ENCODE measurements at regions not wholly inside any gene's neighbourhood (a gene's known extent, or its start where the extent isn't known, plus 50 kb on each side); places are given as distances from the start of the nearest gene placed in this dataset.

DNA sequence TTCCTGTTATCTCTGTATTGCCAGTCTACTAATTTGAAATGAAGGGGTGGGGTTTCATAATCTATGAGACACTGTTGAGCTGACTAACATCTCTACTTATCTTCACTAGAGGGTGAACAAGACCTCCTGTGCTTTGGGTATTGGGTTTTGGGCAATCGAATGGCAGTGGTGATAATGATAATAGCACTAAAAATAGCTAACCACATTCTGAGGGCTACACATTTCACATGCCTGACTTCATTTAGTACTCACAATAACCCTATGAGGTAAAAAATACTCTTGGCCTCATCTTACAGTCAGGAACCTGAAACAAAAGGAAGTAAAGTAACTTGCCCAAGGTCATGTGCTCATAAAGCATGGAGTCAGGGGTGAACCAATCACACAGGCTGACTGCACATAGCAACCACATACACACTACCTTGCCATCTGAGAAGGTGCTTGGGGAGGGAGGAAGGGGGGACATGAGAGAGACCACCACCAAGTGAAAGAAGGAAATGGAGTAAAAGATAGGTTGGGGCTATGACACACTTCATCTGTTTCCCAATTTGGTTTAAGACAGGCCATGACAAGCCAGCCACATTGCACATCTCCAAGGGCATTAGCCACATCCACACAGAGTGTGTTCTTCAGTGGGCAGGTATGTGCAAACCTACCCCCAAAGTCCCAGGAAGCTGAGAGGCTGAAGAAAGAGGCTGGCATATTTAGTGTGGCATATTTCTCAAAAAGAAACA, 387.6 kb upstream of the DDI1 start:
- H3K36me3 Mint-ChIP-seq: no peaks in the 10 kb centered on the region
- H3K9me3 Mint-ChIP-seq: peaks cover 3% of the 10 kb centered on the region
- H3K27me3 Mint-ChIP-seq: peaks cover 0 to 3% of the 10 kb centered on the region in 2 donors
- DNase-seq (ENCODE audit: low spot score) (no peak), ATAC-seq (no peak)
- H3K27ac Mint-ChIP-seq: no peak overlapping the region
- H3K4me1 Mint-ChIP-seq (ENCODE audit: low read depth in 2 of 2): no peaks in the 10 kb centered on the region
- H3K4me3 Mint-ChIP-seq: no peak overlapping the region

DNA sequence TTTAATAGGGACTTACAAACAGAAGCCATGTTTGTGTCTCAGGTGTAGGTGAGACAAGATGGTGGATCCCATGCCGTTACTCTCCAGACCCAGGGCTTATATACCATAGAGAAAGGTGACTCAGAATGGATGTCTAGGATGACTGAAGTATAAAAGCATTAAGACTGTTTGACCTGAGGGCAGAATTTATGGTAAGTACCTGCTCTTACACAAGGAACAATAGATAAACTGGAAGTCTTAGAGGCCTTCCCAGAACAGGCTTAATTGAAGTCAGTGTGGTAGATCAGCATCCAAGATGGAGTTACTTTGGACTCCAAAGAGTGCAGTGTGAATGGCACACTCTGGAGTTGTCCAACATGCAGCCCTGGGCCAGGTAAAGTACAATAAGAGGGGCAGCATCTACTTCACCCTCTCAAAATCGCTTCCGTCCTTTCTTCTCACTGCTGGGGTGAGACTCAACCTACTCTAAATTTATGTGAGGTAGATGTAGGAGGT, 387.0 kb upstream of the DDI1 start:
- no peak overlapping the region for H3K27ac Mint-ChIP-seq
- peaks cover 3% of the 10 kb centered on the region for H3K9me3 Mint-ChIP-seq
- H3K36me3 Mint-ChIP-seq: no peaks in the 10 kb centered on the region
- DNase-seq (ENCODE audit: low spot score) (no peak), ATAC-seq (no peak)
- no peaks in the 10 kb centered on the region for H3K4me1 Mint-ChIP-seq (ENCODE audit: low read depth in 2 of 2)
- H3K27me3 Mint-ChIP-seq: peaks cover 0 to 3% of the 10 kb centered on the region in 2 donors
- H3K4me3 Mint-ChIP-seq: no peak overlapping the region

DNA sequence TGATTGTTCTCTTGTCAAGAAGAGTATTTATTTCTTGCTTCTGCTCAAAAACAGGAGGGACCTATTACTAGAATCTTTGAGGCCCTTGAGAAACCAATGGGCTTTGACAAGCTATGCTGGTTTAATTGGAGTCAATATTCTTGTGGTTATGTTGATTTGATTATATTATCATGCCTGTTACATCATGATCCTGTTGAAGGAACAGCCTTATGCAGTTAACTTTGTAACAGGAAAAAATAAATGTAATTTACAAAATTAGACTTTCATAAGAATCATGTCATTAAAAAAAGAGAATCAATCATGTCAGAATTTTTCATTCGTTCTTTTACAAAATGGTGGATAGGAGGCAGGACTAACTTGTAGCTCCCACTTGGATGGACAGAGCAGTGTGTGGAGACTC, 386.1 kb upstream of the DDI1 start:
- DNase-seq (ENCODE audit: low spot score): no peak
- Mint-ChIP-seq H3K9me3 (peaks cover 3% of the 10 kb centered on the region), H3K4me1 (ENCODE audit: low read depth in 2 of 2) (no peaks in the 10 kb centered on the region), H3K27ac (no peak overlapping the region), H3K27me3 (peaks cover 0 to 3% of the 10 kb centered on the region in 2 donors), H3K36me3 (no peaks in the 10 kb centered on the region), H3K4me3 (no peak overlapping the region)
- ATAC-seq: no peak

DNA sequence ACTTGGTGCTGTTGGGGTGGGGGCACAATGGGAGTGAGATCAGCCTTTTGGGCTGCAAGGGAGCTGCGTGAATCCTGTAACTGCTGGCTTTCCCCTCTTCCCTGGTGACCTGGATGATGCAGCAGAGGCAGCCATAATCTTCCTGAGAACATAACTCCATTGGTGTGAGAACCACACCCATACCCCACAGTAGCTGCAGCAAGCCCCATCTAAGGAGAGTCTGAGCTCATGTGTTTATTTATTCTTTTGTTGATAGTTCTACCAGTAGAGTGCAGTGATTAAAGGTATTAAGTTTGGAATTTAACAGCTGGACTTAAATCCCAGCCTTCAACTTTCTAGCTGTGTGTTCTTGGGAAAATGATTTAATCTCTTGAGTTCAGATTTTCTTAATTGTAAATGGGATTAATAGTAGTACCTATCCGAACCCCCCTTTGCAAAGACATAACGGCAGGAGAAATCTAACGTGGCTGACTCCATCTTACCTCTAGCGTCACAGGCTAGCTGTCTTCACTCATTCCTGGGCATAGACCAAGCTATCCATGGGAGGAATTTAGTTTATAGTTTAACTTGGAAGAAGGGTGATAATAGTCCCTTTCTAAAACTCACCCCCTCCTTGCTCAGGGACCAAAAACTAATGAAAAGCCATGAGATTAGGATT, 385.0 kb upstream of the DDI1 start:
- Mint-ChIP-seq H3K9me3 (peaks cover 3% of the 10 kb centered on the region), H3K36me3 (no peaks in the 10 kb centered on the region), H3K27ac (no peak overlapping the region), H3K4me1 (ENCODE audit: low read depth in 2 of 2) (no peaks in the 10 kb centered on the region), H3K27me3 (peaks cover 0 to 3% of the 10 kb centered on the region in 2 donors), H3K4me3 (no peak overlapping the region)
- ATAC-seq (no peak), DNase-seq (ENCODE audit: low spot score) (no peak)

DNA sequence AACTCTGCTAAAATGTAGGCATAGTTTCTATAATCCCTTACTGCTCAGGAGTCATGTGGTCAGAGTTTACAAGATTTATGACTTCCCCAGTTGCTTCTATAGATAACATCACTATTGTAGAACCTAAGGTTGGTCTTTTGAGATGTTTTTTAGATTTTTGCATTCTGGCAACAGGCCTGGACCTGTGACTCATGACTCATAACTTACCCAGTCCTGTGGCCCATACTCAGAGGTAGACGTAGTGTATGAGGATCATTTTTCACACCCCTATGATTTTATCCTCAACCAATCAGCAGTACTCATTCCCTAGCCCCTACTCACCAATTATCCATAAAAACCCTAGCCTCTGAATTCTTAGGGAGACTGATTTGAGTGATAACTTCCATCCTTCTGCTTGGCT, 384.4 kb upstream of the DDI1 start:
- Mint-ChIP-seq H3K27me3 (peaks cover 0 to 3% of the 10 kb centered on the region in 2 donors), H3K4me1 (ENCODE audit: low read depth in 2 of 2) (no peaks in the 10 kb centered on the region), H3K36me3 (no peaks in the 10 kb centered on the region), H3K27ac (no peak overlapping the region), H3K4me3 (no peak overlapping the region), H3K9me3 (peaks cover 3% of the 10 kb centered on the region)
- DNase-seq (ENCODE audit: low spot score): no peak
- no peak for ATAC-seq

DNA sequence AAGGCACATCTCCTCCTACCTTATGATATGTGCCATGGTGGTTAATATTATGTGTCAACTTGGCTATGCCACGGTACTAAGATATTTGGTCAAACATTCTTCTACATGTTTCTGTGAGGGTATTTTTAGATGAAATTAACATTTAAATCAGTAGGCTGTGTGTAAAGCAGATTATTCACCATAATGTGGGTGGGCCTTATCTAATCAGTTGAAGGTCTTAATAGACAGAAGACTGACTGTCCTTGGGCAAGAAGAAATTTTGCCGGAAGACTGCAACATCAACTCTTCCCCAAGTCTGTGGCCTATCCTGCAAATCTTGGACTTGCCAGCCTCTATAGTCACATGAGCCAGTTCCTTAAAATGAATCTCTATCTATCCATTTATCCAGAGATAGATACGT, 380.1 kb upstream of the DDI1 start:
- no peaks in the 10 kb centered on the region for H3K36me3 Mint-ChIP-seq
- no peaks in the 10 kb centered on the region for H3K9me3 Mint-ChIP-seq
- ATAC-seq (no peak), DNase-seq (ENCODE audit: low spot score) (no peak)
- peaks cover 0 to 3% of the 10 kb centered on the region in 2 donors for H3K27me3 Mint-ChIP-seq
- no peak overlapping the region for H3K27ac Mint-ChIP-seq
- no peak overlapping the region for H3K4me3 Mint-ChIP-seq
- H3K4me1 Mint-ChIP-seq (ENCODE audit: low read depth in 2 of 2): no peaks in the 10 kb centered on the region

DNA sequence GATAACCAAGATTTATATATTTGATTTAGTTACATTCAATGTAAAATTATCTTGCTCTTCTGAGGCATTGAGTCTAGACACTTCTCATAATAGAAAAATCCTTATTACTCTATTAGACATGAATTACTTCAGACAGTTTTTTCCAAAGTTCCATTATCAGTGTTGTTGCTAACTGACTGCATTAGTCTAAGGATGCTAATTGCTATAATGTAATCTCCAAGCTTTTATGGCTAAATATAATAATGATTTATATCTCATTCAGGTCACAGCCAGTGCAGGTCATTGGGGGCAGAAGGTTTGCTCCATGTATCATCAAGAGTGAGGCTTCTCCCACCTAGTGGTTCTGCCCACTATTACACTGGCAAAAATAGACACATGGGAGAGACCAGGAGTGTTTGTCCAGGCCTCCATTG, 377.2 kb upstream of the DDI1 start:
- Mint-ChIP-seq H3K4me1 (ENCODE audit: low read depth in 2 of 2) (peaks cover 0 to 4% of the 10 kb centered on the region in 2 donors), H3K4me3 (no peak overlapping the region), H3K27ac (no peak overlapping the region)

DNA sequence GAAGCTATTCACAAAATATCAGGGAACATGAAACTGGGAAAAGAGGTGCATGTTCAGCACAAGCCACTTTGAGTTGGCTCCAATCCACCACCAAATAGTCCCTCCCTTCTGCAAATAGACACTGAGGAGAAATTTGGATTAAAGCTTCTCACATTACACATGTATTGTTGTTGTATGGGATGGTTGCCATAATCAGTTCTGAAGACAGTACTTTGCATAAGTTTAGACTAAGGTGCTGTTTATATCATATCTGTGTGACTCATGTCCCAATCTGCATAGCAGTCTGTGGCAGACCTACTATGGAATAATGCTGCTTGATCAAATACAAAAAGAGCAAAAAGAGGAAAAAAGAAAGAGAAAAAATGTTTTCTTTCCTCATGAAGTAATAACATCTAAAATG, 376.7 kb upstream of the DDI1 start:
- H3K9me3 Mint-ChIP-seq: no peaks in the 10 kb centered on the region
- H3K36me3 Mint-ChIP-seq: no peaks in the 10 kb centered on the region
- H3K27ac Mint-ChIP-seq: no peak overlapping the region
- no peaks in the 10 kb centered on the region for H3K27me3 Mint-ChIP-seq
- no peak overlapping the region for H3K4me3 Mint-ChIP-seq
- peaks cover 0 to 4% of the 10 kb centered on the region in 2 donors for H3K4me1 Mint-ChIP-seq (ENCODE audit: low read depth in 2 of 2)
- ATAC-seq (no peak), DNase-seq (ENCODE audit: low spot score) (no peak)

More for the DNA sequence above, 377.2 kb upstream of the DDI1 start:
- no peaks in the 10 kb centered on the region for H3K9me3 Mint-ChIP-seq
- DNase-seq (ENCODE audit: low spot score) (no peak), ATAC-seq (no peak)
- no peaks in the 10 kb centered on the region for H3K27me3 Mint-ChIP-seq
- no peaks in the 10 kb centered on the region for H3K36me3 Mint-ChIP-seq

DNA sequence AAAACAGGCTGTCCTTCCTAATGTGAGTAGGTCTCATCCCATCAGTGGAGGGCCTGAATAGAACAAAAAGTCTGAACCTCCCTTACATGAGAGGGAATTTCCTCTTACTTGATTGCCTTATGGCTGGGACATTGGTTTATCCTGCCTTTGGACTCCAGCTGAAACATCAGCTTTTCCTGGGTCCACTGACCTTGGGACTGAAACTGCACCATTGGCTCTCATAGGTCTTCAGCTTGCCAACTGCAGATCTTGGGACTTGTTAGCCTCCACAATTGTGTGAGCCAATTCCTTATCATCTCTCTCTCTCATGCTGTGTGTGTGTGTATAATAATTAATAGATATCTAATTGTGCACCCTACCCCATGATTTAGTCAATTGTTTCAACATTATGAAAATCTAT, 375.3 kb upstream of the DDI1 start:
- no peak for DNase-seq (ENCODE audit: low spot score)
- Mint-ChIP-seq H3K4me1 (ENCODE audit: low read depth in 2 of 2) (peaks cover 0 to 4% of the 10 kb centered on the region in 2 donors), H3K9me3 (no peaks in the 10 kb centered on the region), H3K36me3 (no peaks in the 10 kb centered on the region), H3K4me3 (no peak overlapping the region), H3K27ac (no peak overlapping the region), H3K27me3 (no peaks in the 10 kb centered on the region)
- ATAC-seq: no peak

DNA sequence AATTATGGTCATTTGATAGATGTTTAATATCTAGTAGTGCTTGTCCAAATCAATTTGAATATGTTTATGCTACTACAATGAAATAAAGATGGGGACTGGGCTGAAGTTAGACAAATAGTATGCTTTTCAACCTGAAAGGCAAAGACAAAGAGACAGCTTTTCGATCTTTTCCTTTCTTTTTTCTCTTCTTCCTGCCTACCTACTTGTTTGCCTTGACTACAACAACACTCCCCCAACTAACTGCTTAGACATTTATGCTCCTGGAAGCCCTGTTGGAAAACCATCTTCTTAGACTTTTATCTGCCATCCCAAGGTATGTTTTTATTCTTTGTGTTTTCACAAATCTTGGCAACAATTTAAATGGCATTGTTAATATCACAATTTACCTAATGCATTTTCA, 374.4 kb upstream of the DDI1 start:
- peaks cover 0 to 4% of the 10 kb centered on the region in 2 donors for H3K4me1 Mint-ChIP-seq (ENCODE audit: low read depth in 2 of 2)
- no peak for ATAC-seq
- no peaks in the 10 kb centered on the region for H3K36me3 Mint-ChIP-seq
- no peaks in the 10 kb centered on the region for H3K27me3 Mint-ChIP-seq
- no peak overlapping the region for H3K4me3 Mint-ChIP-seq
- H3K9me3 Mint-ChIP-seq: no peaks in the 10 kb centered on the region
- DNase-seq (ENCODE audit: low spot score): no peak
- H3K27ac Mint-ChIP-seq: no peak overlapping the region

DNA sequence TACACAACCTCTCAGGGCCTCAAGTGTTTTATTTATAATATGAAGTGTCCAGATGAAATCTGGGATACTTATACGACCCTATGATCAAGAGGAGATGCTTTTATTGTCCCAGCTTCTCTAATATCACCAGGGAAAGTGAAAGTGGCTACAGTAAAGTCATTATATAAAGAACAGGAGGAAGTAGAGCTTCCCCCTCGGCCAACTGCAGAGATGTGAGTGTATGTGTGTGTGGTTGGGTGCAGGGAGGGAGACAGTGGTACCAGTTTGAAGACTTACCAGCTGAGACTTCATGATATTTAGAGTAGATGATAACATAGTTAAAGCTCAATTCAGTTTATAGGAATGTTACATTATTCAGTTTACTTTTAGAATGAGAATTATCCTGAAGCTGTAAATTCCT, 373.6 kb upstream of the DDI1 start:
- DNase-seq (ENCODE audit: low spot score) (no peak), ATAC-seq (peak in 1 of 2 donors; percentile 61)
- Mint-ChIP-seq H3K9me3 (no peaks in the 10 kb centered on the region), H3K27ac (no peak overlapping the region), H3K4me3 (no peak overlapping the region), H3K4me1 (ENCODE audit: low read depth in 2 of 2) (peaks cover 0 to 4% of the 10 kb centered on the region in 2 donors), H3K27me3 (no peaks in the 10 kb centered on the region), H3K36me3 (no peaks in the 10 kb centered on the region)

DNA sequence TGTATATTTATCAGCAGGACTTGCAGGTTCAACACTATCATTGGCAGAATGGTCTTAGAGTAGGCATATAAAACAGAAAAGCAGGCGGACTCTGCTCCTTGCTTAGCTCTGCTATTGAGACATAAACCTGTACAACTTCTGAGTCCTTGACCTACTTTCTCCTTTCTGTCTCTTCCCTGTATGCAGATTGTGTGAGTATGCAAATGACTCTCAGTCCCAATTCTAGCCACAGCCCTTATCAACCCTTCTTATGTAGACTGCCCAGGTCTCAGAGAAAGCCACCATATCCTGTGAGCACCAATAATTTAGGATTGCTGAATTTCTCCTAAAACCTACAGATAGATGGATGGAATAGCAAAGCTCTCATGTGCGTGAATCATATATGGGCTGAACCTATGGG, 367.6 kb upstream of the DDI1 start:
- H3K4me3 Mint-ChIP-seq: no peak overlapping the region
- H3K27ac Mint-ChIP-seq: no peak overlapping the region
- no peak for DNase-seq (ENCODE audit: low spot score)
- H3K9me3 Mint-ChIP-seq: no peaks in the 10 kb centered on the region
- no peaks in the 10 kb centered on the region for H3K4me1 Mint-ChIP-seq (ENCODE audit: low read depth in 2 of 2)
- peaks cover 14 to 21% of the 10 kb centered on the region in 2 donors for H3K27me3 Mint-ChIP-seq
- H3K36me3 Mint-ChIP-seq: no peaks in the 10 kb centered on the region
- ATAC-seq: peak in 1 of 2 donors; percentile 11

DNA sequence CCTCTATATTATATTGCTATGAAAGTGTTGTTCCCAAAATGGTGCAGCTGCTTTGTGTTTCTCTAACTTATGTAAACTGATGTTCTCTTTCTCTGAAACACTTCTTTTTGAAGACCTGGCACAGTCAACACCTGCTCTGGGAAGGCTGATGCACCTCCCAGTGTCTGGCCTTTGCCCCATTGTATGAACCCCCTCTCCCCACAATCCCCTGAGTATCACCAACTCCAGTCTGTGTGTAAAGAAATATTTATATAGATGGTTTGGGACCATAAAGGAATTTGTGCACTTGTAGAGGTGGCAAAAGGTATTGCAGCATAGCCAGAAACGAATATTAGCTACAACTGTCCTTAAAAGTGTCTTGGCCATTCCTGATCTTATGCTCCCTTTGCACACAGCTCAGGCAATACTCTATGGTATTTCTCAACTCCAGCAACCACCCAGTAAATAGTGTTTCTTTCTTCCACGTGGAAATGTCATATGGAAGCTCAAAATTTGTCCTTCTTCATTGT, 365.2 kb upstream of the DDI1 start:
- no peak overlapping the region for H3K4me3 Mint-ChIP-seq
- no peaks in the 10 kb centered on the region for H3K36me3 Mint-ChIP-seq
- H3K9me3 Mint-ChIP-seq: no peaks in the 10 kb centered on the region
- no peak overlapping the region for H3K27ac Mint-ChIP-seq
- DNase-seq (ENCODE audit: low spot score) (no peak), ATAC-seq (no peak)
- peaks cover 19 to 41% of the 10 kb centered on the region in 2 donors for H3K27me3 Mint-ChIP-seq
- H3K4me1 Mint-ChIP-seq (ENCODE audit: low read depth in 2 of 2): no peaks in the 10 kb centered on the region

DNA sequence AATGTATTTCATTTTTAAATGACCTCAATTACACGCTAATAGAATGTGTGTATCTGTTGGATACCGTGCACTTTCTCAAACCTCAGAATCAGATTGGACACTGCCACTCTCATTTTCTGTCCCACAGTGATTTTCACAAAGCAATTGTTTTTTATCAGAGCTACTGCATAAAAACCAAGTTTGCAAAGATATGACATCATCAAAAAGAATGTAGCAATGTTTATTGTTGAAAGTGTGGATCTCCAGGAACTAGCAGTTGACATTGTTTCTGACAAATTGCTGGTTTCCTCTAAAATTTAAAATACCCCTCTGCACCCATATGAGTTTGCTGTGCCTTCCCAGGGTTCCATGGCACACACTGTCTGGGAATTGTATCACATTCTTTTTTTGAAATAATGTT, 362.7 kb upstream of the DDI1 start:
- H3K9me3 Mint-ChIP-seq: no peaks in the 10 kb centered on the region
- no peak overlapping the region for H3K4me3 Mint-ChIP-seq
- peaks cover 21 to 47% of the 10 kb centered on the region in 2 donors for H3K27me3 Mint-ChIP-seq
- H3K27ac Mint-ChIP-seq: no peak overlapping the region
- no peak for ATAC-seq
- no peak for DNase-seq (ENCODE audit: low spot score)
- no peaks in the 10 kb centered on the region for H3K4me1 Mint-ChIP-seq (ENCODE audit: low read depth in 2 of 2)
- H3K36me3 Mint-ChIP-seq: no peaks in the 10 kb centered on the region

All from natural killer cell treated with Interleukin-12 subunit alpha and Interleukin-12 subunit beta and Interleukin-15 and Interleukin-18, amount 100 ng/mL, for 72 hours (primary cell).